Right atrium auricular region (tissue), 2 donors: ENCODE measurements at regions not wholly inside any gene's neighbourhood (a gene's known extent, or its start where the extent isn't known, plus 50 kb on each side); places are given as distances from the start of the nearest gene placed in this dataset.

ENCODE experiments used
- DNase-seq: peaks from one replicate; pipeline ENCODE4 v3.0.0-alpha.2; 2019; ENCODE audit warnings: low spot score
- H3K27ac ChIP-seq, 2 donors: fragments of 200-600 bp; sonication (generic); 1 replicate in 1 of 2; 2 replicates in 1 of 2; pipeline ENCODE4 v1.5.1; 2016 to 2019
- H3K27me3 ChIP-seq, 2 donors: fragments of 200-600 bp; sonication (generic); one replicate each; pipeline versions ENCODE4 v1.5.1 to v1.6.0; 2017 to 2019
- H3K36me3 ChIP-seq: fragments of 200-600 bp; sonication (generic); one replicate; pipeline ENCODE4 v1.5.1; 2016
- H3K4me1 ChIP-seq, 2 donors: fragments of 200-600 bp; sonication (generic); one replicate each; pipeline versions ENCODE4 v1.5.1 to v1.6.0; 2017 to 2019
- H3K4me3 ChIP-seq, 2 donors: fragments of 200-600 bp; sonication (generic); 1 replicate in 1 of 2; 2 replicates in 1 of 2; pipeline ENCODE4 v1.5.1; 2017 to 2019; ENCODE audit warnings: mild to moderate bottlenecking in 1 of 2, moderate library complexity in 1 of 2
- H3K9me3 ChIP-seq, 2 donors: fragments of 200-600 bp; sonication (generic); one replicate each; pipeline ENCODE4 v1.5.1; 2019
- TF ChIP-seq, protein P1 (sequence below), 2 donors: fragments of 200-600 bp; sonication (generic); IDR thresholded peaks; one replicate each; pipeline ENCODE4 v1.5.1; 2019; ENCODE audit warnings: antibody characterized with exemption in 2 of 2

DNA sequence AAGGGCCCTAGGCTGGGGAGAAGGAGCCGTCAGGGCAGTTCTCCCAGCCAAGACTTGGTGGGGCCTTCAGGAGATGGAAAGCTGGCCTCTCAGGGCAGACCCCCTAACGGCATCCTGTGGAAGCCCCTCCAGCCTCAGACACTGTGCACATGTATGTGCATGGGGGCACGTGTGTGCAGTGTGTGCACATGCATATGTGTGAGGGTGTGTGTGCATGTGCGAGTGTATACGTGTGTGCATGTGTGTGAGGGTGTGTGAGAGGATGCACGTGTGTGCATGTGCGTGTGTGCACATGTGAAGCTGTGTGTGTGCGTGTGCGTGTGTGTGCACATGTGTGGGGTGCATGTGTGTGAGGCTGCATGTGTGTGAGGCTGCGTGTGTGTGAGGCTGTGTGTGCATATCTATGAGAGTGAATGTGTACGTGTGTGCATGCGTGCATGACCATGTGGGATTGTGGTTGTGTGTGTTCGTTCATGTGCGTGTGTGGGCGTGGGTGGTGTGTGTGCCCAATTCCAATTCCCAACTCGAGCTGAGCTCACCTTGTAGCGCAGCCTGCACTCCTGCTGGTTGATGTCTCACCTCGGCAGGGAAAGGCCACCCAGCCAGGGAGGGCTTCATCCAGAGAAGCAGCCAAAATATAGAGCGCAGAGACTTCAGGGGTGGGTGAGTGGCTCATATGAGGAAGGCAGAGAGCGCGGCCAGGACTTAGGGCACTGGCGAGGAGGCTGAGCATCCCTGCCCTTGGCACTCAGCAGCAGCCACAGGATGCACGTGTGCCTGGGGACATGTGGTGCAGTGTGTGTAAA, 142.7 kb upstream of the PPP1R26 start:
- TF ChIP-seq, protein P1, sequence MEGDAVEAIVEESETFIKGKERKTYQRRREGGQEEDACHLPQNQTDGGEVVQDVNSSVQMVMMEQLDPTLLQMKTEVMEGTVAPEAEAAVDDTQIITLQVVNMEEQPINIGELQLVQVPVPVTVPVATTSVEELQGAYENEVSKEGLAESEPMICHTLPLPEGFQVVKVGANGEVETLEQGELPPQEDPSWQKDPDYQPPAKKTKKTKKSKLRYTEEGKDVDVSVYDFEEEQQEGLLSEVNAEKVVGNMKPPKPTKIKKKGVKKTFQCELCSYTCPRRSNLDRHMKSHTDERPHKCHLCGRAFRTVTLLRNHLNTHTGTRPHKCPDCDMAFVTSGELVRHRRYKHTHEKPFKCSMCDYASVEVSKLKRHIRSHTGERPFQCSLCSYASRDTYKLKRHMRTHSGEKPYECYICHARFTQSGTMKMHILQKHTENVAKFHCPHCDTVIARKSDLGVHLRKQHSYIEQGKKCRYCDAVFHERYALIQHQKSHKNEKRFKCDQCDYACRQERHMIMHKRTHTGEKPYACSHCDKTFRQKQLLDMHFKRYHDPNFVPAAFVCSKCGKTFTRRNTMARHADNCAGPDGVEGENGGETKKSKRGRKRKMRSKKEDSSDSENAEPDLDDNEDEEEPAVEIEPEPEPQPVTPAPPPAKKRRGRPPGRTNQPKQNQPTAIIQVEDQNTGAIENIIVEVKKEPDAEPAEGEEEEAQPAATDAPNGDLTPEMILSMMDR (IDR thresholded peaks at IDR 0.05): no peak
- no peaks in the 10 kb centered on the region for H3K36me3 ChIP-seq
- no peak overlapping the region for H3K4me3 ChIP-seq
- no peaks in the 10 kb centered on the region for H3K27me3 ChIP-seq
- no peak overlapping the region for H3K27ac ChIP-seq
- DNase-seq: no peak
- H3K9me3 ChIP-seq: no peaks in the 10 kb centered on the region
- no peaks in the 10 kb centered on the region for H3K4me1 ChIP-seq

DNA sequence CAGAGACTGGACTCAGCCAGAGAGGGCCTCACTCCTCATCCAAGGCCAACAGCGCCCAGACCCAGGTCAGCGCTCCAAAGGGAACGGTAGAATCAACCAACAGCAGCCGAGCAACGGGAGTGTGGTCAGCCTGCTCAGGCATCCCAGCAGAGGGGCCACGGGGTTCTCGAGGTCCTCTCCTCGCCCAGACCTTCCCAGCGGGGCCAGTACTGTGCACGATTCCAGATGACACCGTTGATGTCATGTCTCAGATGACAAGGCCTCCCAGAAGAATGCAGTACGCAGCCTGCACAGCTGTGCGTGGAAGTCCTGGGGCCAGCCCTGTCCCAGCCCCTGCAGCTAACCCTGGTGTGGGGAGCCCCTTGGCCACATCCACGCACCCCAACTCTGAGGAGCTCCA, 141.0 kb upstream of the PPP1R26 start:
- Histone ChIP-seq H3K4me1 (no peaks in the 10 kb centered on the region), H3K9me3 (no peaks in the 10 kb centered on the region), H3K36me3 (no peaks in the 10 kb centered on the region), H3K27me3 (no peaks in the 10 kb centered on the region), H3K4me3 (no peak overlapping the region), H3K27ac (no peak overlapping the region)
- no peak for DNase-seq
- TF ChIP-seq, protein P1 (IDR thresholded peaks at IDR 0.05): no peak

DNA sequence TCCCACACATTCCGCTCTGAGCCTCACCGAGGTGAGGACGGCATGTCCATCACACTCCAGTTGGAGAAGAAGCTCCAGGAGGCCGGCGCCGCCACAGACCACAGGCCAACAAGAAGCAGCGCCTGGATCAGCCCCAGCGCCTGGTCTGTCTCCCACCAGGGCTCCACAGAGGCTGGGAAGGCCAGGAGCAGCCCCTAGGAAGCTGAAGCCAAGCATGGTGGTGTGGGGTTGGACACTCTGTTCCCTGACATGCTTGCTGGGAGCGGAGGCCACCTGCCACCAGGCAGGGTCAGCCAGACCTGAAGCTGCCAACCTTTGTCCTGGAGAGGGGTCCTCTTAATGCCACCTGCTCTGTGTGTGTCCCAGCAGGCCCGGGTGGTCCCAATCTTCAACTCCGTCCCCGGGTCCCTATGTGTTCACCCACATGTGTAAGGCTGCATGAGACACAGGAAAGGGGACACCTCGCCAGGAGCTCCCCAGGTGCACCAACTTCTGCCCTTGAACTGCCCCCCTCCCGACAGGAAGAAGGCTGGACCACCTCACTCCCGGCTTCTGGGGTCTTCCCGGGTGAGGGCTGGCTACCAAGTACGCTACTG, 140.1 kb upstream of the PPP1R26 start:
- H3K36me3 ChIP-seq: no peaks in the 10 kb centered on the region
- H3K27me3 ChIP-seq: no peaks in the 10 kb centered on the region

DNA sequence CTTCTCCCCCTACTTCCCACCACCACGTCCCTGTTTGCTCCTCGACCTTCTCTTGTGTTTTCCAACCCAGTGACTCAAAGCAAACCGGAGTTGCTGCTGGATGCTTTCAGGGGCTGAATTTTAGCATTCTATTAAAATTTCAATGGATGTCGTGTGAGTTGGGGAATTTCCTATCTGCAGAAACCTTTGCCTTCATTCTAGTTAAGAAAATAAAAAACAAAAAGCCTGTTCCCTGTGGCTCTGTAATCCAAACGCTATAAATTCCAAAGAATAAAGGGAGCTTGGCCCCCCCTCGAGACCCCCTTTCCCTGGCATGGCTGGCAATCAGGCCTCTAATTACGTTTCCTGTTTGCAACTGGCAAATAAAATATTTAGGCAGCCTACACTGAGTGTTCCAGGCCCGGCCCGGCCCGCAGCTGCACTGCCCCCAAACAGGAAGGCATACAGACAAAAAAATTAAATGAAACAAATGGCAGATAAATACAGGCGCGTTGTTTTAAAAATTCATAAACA, 139.4 kb upstream of the PPP1R26 start:
- Histone ChIP-seq H3K27ac (no peak overlapping the region), H3K4me1 (no peaks in the 10 kb centered on the region), H3K4me3 (no peak overlapping the region), H3K9me3 (no peaks in the 10 kb centered on the region), H3K36me3 (no peaks in the 10 kb centered on the region), H3K27me3 (no peaks in the 10 kb centered on the region)
- DNase-seq: no peak
- TF ChIP-seq, protein P1 (IDR thresholded peaks at IDR 0.05): no peak

More for the DNA sequence above, 140.1 kb upstream of the PPP1R26 start:
- Histone ChIP-seq H3K9me3 (no peaks in the 10 kb centered on the region), H3K4me1 (no peaks in the 10 kb centered on the region), H3K27ac (no peak overlapping the region), H3K4me3 (no peak overlapping the region)
- DNase-seq: no peak
- TF ChIP-seq, protein P1 (IDR thresholded peaks at IDR 0.05): no peak

DNA sequence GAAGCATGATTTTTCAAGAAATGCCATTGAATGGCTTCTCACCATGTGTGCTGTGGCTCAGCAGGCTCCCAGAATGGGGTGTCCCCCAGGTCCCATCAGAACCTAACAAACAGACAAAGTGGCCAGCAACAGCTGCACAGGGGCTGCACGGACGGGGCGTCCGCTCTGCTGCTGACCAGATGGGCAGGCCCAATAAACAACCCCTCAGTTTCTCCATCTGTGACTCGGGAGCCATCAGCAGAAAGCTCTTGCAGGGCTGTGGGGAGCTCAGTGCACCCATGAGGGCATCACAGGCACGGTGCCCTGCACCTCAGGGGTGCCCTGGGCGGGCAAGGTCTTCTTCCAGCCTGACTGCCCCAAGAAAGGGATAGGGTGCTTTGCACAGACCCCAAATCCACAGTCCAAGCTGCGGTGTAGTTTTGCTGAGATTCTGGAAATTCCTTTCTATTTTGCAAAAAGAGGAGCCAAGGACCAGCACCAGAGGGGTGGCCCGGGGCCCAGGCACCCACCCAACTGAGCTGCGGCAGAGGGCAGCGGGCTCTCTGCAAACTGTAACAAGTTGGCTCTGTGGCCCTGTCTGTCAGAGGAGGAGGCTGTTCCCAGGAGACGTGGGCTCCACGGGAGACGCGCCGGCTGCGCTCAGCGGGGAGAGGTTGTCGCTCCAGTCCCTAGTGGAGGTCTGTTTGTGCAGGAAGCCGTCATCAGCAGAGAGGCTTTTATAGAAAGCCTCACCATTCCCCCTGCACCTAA, 138.7 kb upstream of the PPP1R26 start:
- no peaks in the 10 kb centered on the region for H3K27me3 ChIP-seq
- no peak overlapping the region for H3K27ac ChIP-seq
- H3K9me3 ChIP-seq: no peaks in the 10 kb centered on the region
- no peaks in the 10 kb centered on the region for H3K36me3 ChIP-seq
- H3K4me3 ChIP-seq: no peak overlapping the region
- no peak for DNase-seq
- TF ChIP-seq, protein P1 (IDR thresholded peaks at IDR 0.05): no peak
- no peaks in the 10 kb centered on the region for H3K4me1 ChIP-seq
